DMS153 treated with DMSO at 0.1 percent for 48 hours (cell line): ENCODE measurements at regions not wholly inside any gene's neighbourhood (a gene's known extent, or its start where the extent isn't known, plus 50 kb on each side); places are given as distances from the start of the nearest gene placed in this dataset.

Source experiments
- DNase-seq: peaks from one replicate; lab custom pipeline; 2025; ENCODE audit not compliant: unreplicated experiment; lab: John Stamatoyannopoulos, UW

- DNase-seq = no peak
Observed at GRCh38 chr13:73195091-73195490, 136.3 kb downstream of the KLF5 start.

GRCh38 chr13:73194310-73194709, 135.5 kb downstream of the KLF5 start:
- DNase-seq = no peak

GRCh38 chr13:73193554-73193953, 134.7 kb downstream of the KLF5 start:
- no peak for DNase-seq

GRCh38 chr13:73190477-73190876, 131.7 kb downstream of the KLF5 start:
- DNase-seq = no peak

- no peak for DNase-seq
Observed at GRCh38 chr13:73189776-73190175, 131.0 kb downstream of the KLF5 start.

GRCh38 chr13:73189362-73189761, 130.6 kb downstream of the KLF5 start:
- DNase-seq = no peak

- no peak for DNase-seq
Observed at GRCh38 chr13:73187106-73187505, 128.3 kb downstream of the KLF5 start.

GRCh38 chr13:73179650-73180274, 121.0 kb downstream of the KLF5 start:
- DNase-seq = no peak

- no peak for DNase-seq
Observed at GRCh38 chr13:73177916-73178565, 119.2 kb downstream of the KLF5 start.

GRCh38 chr13:73177017-73177416, 118.2 kb downstream of the KLF5 start:
- DNase-seq = no peak

GRCh38 chr13:73174521-73175010, 115.8 kb downstream of the KLF5 start:
- DNase-seq = no peak

GRCh38 chr13:73173279-73173811, 114.5 kb downstream of the KLF5 start:
- DNase-seq = peak; percentile 75

GRCh38 chr13:73171926-73172325, 113.1 kb downstream of the KLF5 start:
- no peak for DNase-seq

- DNase-seq = no peak
Observed at GRCh38 chr13:73171271-73171682, 112.5 kb downstream of the KLF5 start.

- no peak for DNase-seq
Observed at GRCh38 chr13:73169971-73170370, 111.2 kb downstream of the KLF5 start.

GRCh38 chr13:73168953-73169401, 110.2 kb downstream of the KLF5 start:
- no peak for DNase-seq

- DNase-seq = no peak
Observed at GRCh38 chr13:73168226-73168952, 109.6 kb downstream of the KLF5 start.

GRCh38 chr13:73167028-73167820, 108.4 kb downstream of the KLF5 start:
- DNase-seq = no peak

- DNase-seq = no peak
Observed at GRCh38 chr13:73166204-73166603, 107.4 kb downstream of the KLF5 start.

- DNase-seq = no peak
Observed at GRCh38 chr13:73162912-73163911, 104.4 kb downstream of the KLF5 start.
